Renal cortex interstitium (tissue), 11 donors: ENCODE measurements at regions not wholly inside any gene's neighbourhood (a gene's known extent, or its start where the extent isn't known, plus 50 kb on each side); places are given as distances from the start of the nearest gene placed in this dataset.
"Not testable (repeated sequence)": the region's sequence is repeated elsewhere in the genome, so short reads cannot be mapped to it uniquely, and the experiment has no call there.

Source experiments
- DNase-seq, 11 donors: peaks; one replicate each; pipeline ENCODE4 v3.0.0-alpha.2; 2013; ENCODE audit warnings: low read depth in 9 of 11, low spot score in 4 of 11; ENCODE audit errors: extremely low read depth in 1 of 11

DNA sequence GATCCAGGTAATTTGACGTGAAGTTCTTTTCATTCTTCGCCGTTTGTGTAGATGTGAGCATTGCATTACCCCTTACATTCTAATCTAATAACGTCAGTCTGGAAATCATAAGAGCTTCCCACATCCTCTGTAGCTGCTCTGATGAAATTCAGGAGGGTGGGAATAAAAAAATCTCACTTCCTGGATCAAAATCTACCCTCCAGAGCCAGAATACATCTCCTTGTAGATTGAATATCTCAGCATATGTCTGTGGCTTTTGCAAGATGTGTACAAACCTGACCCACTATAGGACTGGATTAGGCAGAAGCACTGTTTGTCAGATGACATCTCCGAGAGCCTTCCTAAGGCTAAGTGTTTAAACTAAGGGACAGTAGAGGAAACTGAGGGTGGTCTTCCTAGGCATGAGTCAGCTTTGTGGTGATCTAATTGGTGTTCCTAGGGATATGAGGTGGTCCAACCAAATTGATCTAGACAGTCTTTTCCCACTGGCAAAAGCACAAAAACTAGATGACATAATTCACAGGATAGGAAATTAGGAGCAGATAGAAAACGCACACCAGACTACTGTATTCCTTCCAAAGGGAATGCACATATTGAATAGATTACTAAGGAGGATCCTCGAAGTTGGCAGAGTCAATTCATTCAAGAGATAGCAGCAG lies 216.3 kb upstream of the LRTM1 start:
- no peak for DNase-seq

GRCh38 chr3:55143336-55143735 lies 215.5 kb upstream of the LRTM1 start:
- no peak for DNase-seq

GRCh38 chr3:55136291-55136690 lies 208.4 kb upstream of the LRTM1 start:
- DNase-seq, result not testable (repeated sequence)

DNA sequence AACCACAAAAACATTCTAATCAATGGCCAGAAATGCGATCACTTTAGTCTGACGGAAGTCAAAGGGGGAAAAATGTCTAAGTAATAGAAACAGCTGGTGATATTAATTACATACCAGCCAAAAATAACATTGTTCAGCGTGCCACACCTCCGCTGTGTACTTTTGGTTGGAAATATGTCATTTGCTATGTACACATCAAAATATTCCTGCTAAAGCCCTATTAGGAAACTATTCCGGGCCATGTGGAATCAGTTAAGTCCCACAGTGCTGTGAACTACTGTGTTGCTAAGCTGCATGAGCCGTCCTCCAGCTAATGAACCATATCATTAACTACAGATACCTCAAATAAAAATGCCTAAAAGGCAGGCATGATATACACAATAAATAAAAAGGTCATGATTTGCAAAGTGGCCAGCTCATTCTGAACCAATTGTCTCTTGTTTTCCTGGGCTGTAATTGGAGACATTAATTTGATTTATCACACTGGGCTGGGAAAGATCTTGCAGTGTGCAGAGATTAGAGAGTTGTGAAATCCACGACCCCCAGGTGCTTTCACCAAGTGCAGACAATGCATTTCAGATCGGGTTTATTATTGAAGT lies 200.5 kb upstream of the LRTM1 start:
- DNase-seq, result peak; percentile 13 to 44 (median 27)

DNA sequence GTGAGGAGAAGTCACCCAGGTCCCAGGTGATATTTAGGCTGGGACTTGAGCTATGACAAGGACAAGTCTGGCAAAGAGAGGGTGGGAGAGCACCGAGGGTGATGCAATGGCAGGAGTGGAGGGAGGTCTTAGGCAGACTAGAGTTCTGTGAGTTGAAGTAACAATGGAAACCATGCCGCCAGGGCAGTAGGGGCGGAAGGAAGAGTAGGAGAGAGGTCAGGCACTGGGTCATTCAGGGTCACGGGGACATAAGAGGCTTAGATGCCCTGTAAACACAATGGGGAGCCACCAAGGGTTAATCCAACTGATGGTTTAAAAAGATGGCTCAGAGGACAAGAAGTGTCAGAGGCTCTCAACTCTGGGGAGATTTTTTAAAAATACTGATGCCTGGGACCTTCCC lies 199.7 kb upstream of the LRTM1 start:
- no peak for DNase-seq

DNA sequence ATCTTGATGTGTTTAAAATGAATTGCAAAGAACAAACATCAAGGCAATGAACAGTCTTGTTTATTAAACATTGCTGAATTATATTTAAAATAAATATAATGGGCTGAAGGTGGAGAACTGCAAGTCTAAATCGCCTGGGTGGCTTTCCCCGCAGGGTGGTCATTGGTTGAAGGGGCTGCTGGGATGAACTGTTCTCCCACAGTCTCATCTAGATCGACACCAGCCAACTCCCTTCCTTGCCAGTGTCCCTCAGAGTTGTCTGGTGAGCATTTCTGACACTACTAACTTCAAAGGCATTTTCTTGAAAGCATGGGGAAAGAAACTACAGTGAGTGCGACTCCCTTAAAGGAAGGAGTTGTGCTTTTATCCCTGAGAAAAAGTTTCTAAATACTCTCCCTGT lies 196.5 kb upstream of the LRTM1 start:
- no peak for DNase-seq
